IPS DF 4.7 (cell line): ENCODE measurements at regions not wholly inside any gene's neighbourhood (a gene's known extent, or its start where the extent isn't known, plus 50 kb on each side); places are given as distances from the start of the nearest gene placed in this dataset.

Experiments
- DNase-seq: peaks from one replicate; pipeline ENCODE4 v3.0.0-alpha.2; 2013; ENCODE audit warnings: low spot score; ENCODE audit errors: extremely low read depth

DNA sequence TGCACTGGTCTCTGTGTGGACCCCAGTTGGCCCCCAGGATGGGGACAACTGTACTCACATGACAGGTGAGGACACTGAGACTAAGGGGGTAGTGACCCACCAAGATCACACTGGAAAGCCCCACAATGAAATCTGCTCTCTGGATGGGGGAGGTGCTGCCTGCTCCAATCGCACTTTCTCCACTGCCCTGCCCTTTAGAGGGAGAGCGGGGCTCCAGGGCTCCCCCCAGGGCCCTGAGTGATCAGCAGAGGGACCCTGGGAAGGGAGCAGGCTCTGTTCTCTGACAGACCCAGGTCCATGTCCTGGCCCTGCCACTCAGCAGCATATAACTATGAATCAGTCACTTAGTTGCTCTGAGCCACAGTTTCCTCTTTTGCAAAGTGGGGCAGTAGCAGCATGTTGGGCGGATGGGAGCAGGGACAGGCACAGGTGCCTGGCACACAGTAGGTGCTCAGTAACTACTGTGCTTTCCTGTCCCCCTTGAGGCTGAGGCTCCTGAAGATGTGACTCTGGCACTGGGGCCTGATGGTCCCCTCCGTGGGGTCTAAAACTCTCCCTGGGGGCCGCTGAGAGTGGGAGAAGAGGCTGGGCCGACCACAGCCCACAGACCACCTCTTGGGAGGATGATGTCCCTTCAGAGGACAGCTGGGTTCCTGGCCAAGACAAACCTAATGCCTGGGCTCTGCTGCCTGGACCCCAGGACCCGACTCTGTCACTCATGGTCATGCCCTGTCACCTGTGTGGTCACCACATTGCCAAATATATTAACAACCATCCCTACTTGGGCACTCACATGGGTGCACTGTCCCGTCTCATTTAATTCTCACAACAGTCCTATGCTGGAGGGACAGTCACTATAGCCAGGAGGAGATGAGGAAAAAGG is 222.7 kb downstream of the PTPRU start:
- no peak for DNase-seq

DNA sequence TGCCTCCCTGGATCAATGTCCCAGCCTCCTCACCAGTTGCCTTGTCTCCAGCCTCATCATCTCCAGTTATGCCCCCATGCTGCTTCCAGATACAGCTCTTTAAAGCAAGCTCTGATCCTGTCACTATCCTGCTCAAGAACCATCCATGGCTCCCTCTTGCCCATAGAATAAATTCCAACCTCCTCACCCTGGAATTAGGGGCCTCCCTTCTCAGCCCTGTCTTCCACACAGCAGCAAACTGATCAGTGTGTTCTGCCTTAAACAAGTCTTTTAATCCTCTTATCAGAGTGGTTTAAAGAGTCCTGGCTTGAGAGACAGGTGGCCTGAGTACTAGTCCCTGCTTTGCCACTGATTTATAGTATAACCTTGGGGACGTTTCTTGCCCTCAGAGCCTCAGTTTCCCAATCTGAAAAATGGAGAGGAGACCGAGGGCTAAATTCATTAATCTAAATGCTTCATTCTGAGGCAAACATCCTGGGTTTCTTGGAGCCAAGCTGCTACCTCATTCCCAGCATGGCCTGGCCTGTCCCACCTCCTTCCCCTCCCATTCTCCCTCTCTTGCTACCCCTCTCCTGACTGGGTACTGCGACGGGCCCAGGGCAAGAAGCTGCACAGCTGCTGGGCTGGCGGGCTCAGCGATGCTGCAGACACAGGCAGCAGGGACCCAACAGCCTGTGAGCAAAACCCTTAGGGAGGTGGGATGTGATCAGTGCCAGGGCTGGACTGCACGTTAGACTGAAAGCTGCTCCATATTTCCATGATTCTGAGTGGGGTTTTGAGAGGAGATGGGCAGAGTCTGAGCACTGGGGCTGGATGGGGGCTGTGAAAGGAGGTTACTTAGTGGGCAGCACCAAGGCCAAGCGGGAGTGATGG is 221.4 kb downstream of the PTPRU start:
- DNase-seq: no peak

DNA sequence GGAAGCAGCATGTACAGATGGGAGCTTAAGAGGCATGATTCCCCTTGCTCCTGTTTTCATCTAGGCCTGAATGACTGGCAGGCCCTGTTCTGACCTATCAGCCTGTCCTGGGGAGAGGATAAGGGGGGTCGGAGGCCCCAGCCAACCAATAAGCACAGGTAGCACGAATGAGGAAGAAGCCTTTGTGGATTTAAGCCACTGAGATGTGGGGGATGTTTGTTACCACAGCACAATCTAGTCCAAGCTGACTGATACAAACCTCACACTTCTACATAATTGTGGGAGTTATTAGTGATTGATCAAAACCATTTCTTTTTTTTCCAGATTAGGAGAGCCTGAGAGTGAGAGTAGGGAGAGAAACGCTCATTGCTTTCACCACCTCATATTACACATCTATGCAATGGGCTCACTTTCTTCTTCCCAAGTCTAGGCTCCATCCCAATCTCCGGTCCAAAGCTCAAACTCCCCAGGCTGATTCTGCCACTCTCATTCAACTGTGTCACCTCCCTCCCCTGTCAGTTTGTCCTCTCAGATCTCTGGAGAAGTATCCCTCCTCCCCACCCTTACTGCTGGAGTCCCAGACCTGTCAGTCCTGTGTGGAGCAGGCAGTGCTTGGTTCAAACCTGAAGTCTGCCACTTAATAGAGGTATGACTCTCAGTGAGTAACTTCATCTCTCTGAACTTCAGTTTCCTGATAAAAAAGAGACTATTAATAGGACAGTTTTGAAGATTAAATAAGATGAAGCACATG is 220.5 kb downstream of the PTPRU start:
- DNase-seq: no peak

DNA sequence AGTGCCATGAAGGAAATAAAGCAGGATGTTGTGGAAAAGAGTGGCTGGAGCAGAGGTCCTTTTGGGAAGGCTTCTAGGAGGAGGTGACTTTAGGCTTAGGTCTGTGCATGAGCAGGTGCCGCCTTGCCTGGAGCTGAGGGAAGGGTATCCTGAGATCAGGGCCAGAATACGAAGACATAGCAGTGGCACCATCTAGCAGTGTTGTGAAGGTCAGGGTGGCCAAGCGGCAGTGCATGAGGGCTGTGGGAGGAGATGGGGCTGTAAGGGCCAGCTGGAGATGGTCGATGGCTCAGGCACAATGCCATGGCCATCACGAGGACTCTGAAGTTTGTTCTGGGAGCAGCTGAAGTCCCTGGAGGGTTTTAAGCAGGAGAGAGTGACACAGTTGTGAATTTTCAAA is 219.5 kb downstream of the PTPRU start:
- no peak for DNase-seq

DNA sequence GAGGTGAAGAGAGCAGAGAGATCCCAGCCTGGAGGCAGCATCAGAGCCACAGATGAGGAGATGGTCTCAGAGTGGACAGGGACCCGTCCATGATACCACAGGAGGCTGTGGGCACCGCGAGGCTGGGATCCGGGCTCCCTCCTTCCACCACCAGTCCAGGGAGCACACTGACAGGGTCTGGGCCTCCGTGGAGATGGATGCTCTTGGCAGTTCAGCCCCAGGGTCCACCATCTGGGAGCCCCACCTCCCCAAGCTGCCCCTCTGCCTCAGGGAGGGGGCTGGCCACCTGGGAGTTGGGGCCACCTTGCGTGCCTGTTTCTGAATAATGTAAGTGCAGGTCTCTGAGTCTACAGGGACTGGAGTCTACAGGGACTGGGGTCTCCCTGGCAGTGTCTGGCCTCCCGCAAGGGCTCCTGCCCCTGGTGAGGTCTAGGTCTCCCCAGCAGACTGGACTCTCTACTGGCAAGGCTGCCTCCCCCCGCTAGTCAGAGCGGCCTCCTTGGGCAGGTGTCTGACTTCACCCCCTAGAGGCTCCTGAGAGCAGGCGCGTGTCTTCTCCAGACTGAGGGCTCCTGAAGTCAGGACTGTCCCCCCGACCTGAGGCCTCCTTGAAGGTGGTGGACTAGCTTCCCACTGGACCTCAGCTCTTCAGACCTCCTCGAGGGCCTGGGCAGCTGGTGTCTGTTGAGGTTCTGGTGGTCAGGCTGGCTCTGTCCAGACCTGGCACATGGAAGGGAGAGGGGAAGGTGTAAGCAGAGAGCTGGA is 218.5 kb downstream of the PTPRU start:
- no peak for DNase-seq

DNA sequence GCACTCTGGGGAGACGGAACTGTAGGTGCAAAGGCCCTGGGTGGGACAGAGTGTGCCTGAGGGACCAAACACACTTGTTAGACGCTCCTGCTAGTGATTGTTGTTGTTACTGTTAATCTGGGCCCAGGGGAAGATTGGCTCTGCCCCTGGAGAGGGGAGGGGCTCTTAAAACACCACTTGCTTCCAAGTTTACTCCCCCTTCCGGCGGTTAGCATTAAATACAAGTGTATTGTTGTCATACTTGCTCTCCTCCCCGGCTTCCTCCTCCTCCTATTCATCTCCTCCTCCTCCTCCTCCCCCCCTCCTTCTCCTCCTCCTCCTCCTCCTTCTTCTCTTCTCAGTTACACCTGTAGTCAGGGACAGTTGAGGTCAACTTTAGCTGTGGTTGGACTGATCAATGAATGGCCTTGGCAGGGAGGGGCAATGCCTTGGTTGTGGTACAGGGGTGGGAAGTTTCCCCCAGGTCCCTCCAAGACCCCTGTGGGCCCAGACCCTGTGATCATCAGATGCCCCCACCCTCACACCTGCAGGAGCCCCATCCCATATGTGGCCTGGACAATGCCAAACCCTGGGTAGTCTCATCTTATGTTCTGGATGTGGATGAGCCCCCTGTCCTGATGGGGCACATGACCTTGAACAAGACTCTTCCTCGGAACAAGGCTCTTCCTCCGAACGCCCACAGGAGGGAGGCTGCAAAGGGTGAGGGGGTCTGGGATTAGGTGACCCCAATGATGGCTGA is 217.3 kb downstream of the PTPRU start:
- DNase-seq: peak; percentile 44

DNA sequence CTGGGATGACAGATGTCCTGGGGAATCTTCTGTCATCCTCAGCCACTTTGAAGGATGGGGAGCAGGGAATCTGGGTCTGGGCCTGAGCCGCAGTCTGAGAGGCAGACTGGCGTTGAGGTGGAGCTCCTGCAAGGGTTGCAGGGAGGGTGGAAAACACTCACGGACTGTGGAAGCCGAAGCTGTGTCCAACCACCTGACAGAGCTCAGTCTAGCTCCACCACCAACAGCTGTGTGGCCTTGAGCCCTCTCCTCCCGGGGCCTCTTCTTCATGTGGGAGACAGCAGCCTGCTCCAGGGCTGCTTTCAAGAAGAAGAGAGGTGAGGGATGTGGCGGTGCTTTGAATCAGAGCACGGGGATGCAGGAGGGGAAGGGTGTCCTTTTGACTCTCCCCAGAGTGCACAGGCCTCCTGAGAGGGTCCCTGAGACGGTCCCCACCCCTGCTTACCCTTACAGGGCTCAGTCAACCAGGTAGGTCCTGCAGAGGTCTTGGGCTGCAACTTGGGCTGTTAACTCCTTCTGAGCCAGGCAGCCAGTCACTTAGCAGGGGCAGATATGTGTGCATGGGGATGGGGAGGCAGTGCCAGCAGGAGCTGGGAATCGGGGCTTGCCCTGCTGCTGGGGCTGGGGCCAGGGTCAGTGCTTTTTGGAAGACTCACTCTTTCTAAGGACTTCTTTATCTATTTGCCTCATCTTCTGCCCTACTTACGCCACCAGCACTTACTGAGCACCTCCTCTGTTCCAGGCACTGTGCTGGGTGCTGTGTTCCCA is 216.3 kb downstream of the PTPRU start:
- DNase-seq: no peak

DNA sequence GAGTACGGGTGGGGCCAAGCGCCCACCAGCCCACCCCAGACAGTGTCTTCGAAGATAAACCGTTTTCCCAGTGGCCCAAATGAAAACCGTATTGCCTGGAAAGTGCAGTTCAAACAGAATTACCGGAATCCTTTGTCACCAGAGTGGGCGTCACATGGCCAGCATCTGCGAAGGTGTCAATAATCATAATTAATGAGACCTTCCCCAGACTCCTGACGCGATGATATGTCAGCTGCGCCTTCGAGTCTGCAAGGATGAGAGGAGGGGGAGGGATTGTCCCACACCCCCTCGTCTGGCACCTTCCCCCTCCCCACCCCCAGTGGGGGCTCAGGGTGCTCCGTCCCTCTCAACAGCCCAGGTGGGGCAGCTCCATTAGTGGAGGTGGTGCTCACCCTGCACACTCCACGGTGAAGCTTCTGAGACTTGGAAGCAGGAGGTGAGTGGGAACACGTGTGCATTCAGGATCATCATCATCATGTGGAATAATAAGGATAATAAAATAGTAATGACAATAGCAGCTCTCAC is 215.1 kb downstream of the PTPRU start:
- no peak for DNase-seq

DNA sequence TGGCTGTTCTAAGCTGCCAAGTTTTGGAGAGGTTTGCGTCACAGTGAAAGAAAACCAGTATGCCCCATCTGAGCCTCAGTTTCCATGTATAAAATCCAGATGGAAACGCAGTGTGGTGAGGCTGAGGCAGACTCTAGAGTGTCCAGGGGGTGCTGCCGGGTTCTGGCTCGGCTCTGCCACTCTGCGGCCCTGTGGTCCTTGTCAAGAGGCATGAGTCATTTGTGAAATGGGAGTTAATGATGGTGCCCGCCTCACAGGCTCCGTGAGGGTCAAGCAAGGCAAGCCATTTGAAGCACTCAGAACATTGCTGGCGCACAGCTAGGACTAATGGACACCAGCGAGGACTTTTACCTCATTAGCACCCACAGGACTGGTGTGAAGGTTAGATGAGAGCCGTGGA is 214.3 kb downstream of the PTPRU start:
- no peak for DNase-seq

DNA sequence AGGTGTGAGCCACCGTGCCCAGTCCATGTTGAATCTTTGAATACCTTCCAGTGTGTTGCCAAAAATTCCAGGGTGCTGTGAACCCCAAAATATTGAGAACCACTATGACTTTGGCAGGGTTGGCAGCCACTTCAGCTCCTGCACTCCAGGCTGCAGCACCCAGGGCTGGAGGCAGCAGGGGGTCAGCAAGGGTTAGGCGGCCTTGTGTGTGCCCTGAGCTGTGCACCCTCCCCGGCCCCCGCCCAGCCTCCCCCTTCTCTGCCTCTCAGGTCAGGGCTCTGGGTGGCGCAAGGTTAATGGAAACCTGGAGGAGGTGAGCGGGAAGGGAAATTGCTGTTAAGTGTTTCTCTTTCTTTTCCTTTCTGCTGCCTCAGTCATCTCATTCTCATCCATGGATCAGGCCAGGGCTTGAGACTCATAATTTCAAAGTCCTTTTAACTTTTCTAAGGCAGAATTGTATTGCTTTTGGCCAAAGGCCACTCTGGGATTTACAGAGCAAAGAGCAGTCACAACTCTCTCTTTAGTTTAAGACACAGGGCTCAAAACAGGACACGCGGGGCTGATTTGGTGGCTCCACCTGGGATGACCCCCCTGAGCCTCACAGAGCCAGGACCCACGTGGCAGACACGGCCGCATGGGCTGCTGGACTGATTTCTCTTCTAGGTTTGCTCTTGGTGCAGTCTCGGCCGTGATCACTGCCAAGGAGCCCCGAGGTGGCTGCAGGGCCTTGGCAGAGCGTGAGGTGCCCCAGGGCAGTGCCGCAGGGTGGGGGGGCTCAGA is 212.3 kb downstream of the PTPRU start:
- no peak for DNase-seq

DNA sequence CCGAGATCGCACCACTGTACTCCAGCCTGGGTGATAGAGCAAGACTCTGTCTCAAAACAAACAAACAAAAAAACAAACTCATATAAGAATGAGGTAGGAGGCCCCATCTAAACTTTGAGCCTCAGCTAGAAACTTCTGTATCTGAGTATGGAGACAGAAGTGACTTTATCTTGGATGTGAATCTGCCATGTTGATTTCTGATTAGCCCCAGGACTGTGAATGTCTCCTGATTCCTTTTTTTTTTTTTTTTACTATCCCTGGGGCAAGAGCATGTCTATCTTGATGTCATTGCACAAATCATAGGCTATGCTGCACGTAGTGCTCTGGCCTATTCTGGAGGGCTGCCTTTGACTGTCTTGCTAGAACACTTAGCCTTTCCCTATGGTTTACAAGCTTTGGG is 211.0 kb downstream of the PTPRU start:
- no peak for DNase-seq

DNA sequence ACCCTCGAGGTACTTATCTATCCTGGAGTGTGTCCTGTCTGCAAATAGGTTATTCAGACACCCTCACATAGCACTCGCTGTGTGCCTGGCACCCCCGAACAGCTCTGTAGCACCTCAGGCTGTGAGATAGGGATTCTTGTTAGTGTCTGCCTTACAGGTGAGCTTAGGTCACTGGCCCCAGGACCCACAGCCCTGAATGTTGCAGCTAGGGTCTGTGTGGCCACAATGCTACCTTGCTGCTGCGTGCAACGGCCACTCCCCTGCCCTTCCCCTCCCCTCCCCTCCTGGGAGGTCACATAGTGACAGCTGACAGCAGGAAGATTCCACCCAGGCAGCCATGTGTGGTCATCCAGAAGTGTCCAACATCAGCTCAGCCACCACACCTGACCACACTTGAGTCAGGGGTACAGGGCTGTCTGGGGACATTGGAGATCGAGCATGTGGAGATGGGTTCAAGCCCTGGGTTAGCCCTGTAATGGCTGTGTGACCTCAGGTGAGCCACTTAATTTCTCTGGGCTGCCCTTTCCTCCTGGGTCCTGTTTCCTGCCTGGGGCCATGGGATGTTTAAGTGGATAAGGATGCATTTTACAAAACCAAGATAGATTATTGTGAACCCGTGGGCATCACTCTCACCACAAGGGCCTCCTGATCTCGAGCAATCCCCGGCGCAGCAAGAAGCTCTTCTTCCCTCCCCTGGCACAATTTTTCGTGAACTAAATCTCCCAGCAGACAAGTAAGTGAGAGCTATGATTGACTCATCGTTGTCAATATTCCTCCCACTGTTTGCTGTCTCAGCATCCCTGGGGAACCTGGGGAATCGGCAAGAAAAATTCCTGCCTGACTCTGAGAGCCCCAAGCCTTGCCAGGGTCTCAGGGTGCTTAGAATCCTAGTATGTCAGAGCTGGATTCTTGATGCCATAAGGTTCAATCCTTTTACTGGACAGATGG is 208.7 kb downstream of the PTPRU start:
- DNase-seq: no peak

DNA sequence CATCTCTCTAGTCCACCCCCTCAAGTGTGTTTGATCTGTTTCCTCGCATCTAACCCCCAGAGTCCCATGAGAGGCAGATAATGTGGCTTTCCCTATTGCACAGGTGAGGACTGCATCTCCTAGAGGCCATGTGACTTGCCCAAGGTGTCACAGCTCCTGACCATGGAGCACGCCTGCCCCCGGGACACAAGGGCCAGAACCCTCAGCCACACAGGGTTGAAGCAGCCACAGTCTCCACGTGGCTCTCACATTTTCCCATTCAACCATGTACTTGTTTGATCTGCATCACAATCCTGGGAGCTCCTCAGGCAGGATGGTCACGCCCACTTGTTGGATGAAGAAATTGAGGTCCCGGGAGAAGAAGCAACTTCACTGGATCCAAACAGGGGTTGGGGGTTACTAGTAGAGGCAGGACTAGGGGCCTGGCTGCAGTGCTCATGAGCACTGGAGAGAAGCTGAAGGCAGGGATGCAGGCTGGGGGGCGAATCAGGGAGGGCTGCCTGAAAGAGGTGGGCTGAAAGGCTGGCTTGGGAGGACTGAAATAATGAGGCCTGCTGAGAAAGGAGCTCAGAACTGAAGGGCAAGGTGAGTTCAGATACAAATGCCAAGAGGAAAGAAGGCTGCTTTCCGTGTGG is 207.9 kb downstream of the PTPRU start:
- DNase-seq: no peak

DNA sequence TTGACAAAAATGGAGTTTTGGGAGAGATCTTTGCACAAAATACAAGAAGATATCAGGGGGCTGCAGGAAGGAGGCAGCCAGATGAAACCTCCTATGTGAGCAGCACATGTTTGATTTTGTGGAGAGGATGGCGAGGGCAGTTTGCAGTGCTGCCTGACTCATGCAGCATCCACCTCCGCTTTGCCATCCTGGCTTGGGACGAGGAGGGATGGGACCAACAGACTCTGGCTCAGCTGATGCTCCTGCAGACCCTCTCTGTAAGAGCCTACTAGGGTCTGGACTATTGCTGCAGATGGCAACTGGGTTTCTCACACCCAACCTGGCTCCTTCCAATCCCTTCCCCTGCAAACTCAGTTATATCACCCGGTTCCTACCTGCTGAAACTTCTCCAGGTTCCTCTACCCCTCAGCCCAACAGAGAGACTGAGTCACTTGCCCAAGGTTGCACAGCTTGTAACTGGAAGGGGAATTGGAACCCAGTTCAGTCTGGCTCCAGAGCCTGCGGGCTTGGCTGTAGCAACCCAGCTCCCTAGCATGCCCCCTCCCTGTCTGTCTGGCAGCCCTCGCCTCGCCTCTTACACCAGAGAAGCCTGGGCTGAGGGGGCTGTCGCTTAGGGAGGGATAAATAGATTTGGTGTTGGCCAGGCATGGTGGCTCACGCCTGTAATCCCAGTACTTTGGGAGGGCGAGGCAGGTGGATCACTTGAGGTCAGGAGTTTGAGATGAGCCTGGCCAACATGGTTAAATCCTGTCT is 205.8 kb downstream of the PTPRU start:
- DNase-seq: no peak

DNA sequence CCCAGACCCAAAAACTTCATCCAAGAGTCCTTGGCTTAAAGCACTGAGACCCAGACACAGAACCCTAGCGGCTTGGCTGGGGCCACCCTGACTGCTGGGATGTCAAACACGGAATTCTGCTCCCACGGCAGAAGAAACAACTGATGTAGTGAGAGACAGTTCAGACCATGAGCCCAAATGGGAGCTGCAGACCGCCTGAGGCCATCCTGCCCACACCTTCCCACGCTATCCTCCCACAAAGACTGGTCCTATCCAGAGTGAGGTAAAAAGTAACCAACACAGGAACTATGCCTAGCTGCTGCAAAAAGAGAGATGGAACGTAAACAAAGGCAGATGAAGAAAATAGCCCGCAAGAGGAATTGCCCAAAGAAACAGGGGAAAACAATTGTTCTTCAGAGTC is 203.3 kb downstream of the PTPRU start:
- DNase-seq: no peak

DNA sequence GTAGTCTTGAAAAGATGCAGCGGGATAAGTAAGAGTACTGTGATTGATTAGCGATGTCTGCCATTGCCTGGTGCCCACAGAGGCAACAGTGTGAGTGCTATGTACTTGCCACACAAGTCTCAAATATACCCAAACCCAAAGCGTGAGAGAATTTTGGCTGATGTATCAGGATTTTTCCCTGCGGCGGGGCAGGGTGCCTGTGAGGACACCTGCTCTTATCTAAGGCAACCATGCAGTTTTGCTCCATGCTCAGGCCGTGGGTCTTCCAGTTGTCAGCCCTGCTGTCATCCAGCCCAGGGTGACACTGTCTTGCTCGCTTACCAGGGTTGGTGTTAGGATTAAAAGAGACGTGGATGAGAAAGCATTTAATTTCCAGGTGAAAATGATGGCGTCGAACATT is 202.7 kb downstream of the PTPRU start:
- no peak for DNase-seq
